ENCODE measurements at regions not wholly inside any gene's neighbourhood (a gene's known extent, or its start where the extent isn't known, plus 50 kb on each side); places are given as distances from the start of the nearest gene placed in this dataset.

GRCh38 chr6:166106076-166106686, 61.5 kb downstream of the TBXT start:
- peak; percentile 53 for DNase-seq

- no peak for DNase-seq
Measured at GRCh38 chr6:166105341-166106075, 62.1 kb downstream of the TBXT start.

- DNase-seq: no peak
Measured at GRCh38 chr6:166104872-166105271, 62.8 kb downstream of the TBXT start.

- DNase-seq: no peak
Measured at GRCh38 chr6:166104107-166104506, 63.5 kb downstream of the TBXT start.

- DNase-seq: no peak
Measured at GRCh38 chr6:166101819-166102419, 65.7 kb downstream of the TBXT start.

GRCh38 chr6:166097914-166098522, 69.6 kb downstream of the TBXT start:
- DNase-seq: peak; percentile 43

- DNase-seq: no peak
Measured at GRCh38 chr6:166087852-166088251, 79.8 kb downstream of the TBXT start.

GRCh38 chr6:166087246-166087645, 80.4 kb downstream of the TBXT start:
- no peak for DNase-seq

- DNase-seq: no peak
Measured at GRCh38 chr6:166085500-166085899, 82.2 kb downstream of the TBXT start.

GRCh38 chr6:166084951-166085350, 82.7 kb downstream of the TBXT start:
- no peak for DNase-seq

- no peak for DNase-seq
Measured at GRCh38 chr6:166079841-166080240, 87.8 kb downstream of the TBXT start.

GRCh38 chr6:166078294-166078693, 89.4 kb downstream of the TBXT start:
- no peak for DNase-seq

GRCh38 chr6:166076625-166077024, 91.0 kb downstream of the TBXT start:
- no peak for DNase-seq

- no peak for DNase-seq
Measured at GRCh38 chr6:166075925-166076324, 91.7 kb downstream of the TBXT start.

- no peak for DNase-seq
Measured at GRCh38 chr6:166075186-166075585, 92.5 kb downstream of the TBXT start.

GRCh38 chr6:166073082-166073481, 94.6 kb downstream of the TBXT start:
- DNase-seq: no peak

GRCh38 chr6:166068768-166069167, 98.9 kb downstream of the TBXT start:
- DNase-seq: no peak

- peak; percentile 29 for DNase-seq
Measured at GRCh38 chr6:166058064-166058739, 109.4 kb downstream of the TBXT start.

GRCh38 chr6:166057431-166057830, 110.2 kb downstream of the TBXT start:
- DNase-seq: no peak

GRCh38 chr6:166056637-166057036, 111.0 kb downstream of the TBXT start:
- peak; percentile 77 for DNase-seq

GRCh38 chr6:166055801-166056200, 111.8 kb downstream of the TBXT start:
- no peak for DNase-seq

- no peak for DNase-seq
Measured at GRCh38 chr6:166052837-166053236, 114.8 kb downstream of the TBXT start.

- DNase-seq: no peak
Measured at GRCh38 chr6:166050559-166050958, 117.1 kb downstream of the TBXT start.

Data from occipital lobe (tissue), 1 donor.